UCSD-AML1 (cell line): ENCODE measurements at regions not wholly inside any gene's neighbourhood (a gene's known extent, or its start where the extent isn't known, plus 50 kb on each side); places are given as distances from the start of the nearest gene placed in this dataset.

Experiments
- DNase-seq: peaks from one replicate; lab custom pipeline; 2025; ENCODE audit not compliant: unreplicated experiment; lab: John Stamatoyannopoulos, UW

GRCh38 chr5:167571824-167572223 lies 719.6 kb upstream of the WWC1 start:
- DNase-seq: no peak

DNA sequence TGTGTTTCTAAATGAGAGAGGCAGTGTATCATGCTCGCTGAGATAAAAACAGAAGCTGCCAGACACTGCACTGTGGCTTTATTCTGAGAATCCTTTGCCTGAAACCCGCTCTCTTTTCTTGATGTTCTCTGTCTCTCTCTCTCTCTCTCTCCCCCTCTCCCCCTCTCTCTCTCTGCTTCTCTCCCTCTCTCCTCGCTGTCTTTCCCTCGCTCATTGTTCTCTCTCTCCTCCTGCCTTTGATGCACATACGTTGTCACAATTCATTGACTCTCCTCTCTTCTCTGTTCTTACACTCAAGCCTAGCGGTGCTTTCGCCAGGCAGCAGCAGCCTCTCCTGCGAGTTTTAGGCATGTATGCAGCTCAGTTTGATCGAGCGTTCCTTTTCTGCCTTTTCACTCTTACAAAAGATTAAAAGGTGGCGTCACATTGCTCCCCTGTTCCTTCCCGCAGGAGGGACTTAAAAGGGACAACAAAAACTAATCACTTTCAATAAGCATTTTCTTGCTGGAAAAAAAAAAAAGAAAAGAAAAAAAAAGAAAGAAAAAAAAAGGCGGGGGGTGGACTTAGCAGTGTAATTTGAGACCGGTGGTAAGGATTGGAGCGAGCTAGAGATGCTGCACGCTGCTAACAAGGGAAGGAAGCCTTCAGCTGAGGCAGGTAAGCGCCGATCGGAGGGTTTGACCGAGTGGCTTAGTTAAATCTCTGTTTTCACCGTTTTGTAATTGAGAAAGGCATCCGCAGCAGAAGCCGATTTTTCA lies 717.9 kb upstream of the WWC1 start:
- DNase-seq: no peak

GRCh38 chr5:167574464-167574863 lies 717.0 kb upstream of the WWC1 start:
- DNase-seq: no peak

GRCh38 chr5:167575330-167575729 lies 716.1 kb upstream of the WWC1 start:
- DNase-seq: no peak

DNA sequence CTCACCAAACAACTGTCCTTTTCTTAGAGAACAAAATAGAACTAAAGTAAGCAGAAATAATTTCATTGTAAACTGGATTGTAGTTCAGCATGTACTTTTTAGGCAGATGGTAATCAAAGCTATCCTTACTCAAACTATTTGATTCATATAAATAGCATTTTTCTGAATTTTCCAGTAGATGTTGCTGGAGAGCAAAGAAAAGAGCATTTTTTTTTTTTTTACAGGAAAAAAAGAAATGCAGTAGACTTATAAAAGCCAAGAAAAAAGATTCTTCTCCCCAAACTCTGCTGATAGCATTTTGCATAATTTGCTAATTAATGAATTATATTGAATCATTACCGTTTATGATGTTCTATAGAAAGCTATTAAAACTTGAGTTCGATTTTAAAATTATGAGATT lies 715.3 kb upstream of the WWC1 start:
- DNase-seq: no peak

DNA sequence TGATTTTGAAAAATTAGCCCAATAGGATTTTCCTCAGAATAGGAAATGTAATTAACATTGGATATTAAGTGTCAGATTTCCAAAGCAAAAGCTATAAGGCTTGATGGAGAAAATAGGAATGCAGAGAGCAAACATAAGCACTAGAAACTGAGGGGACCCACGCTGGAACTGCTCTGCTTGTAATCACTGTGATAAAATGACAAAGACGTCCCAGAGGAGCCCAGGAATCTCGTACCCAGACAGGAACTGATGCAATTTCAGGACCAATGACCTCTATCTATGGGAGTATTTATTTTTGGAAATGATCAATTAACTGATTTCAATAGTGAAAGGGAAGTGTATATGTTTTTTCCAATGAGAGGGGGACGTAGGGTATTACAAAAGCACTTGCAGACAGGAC lies 714.5 kb upstream of the WWC1 start:
- DNase-seq: no peak

DNA sequence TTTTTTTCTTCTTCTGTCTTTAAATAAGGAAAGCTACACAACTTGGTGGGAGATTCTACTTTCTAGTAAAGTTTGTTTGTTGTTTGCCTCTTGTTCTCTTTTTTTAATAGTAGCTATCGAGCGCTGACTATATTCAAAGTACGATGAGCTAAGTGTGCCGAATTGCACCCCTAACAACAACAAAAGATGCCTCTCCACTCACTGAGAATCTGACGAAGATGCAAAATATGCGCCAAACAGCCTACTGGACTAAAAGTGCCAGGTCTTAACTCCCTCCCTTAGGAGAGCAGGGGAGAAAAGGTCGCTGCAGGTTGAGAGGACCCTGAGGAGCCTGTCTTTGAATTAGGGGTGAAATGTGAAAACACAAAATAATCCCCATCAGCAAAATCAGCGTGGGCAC lies 713.8 kb upstream of the WWC1 start:
- no peak for DNase-seq

GRCh38 chr5:167578977-167579692 lies 712.3 kb upstream of the WWC1 start:
- DNase-seq: no peak

DNA sequence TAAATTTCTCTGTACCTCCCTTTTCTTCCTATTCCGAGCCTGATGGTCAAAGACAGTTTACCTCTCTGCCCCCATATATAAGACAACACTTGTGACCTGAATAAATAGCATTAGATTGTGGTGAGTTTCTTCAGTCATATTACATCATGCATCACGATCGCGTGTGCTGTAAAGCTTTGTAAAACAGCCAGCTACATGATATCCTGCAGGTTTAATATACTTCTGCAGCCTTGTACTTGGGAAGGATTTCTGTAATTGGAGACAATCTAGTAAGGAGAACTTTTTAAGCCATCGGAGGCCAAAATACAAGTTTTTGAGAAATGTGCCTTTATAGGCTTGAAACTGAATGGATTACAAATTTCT lies 711.8 kb upstream of the WWC1 start:
- DNase-seq: no peak

DNA sequence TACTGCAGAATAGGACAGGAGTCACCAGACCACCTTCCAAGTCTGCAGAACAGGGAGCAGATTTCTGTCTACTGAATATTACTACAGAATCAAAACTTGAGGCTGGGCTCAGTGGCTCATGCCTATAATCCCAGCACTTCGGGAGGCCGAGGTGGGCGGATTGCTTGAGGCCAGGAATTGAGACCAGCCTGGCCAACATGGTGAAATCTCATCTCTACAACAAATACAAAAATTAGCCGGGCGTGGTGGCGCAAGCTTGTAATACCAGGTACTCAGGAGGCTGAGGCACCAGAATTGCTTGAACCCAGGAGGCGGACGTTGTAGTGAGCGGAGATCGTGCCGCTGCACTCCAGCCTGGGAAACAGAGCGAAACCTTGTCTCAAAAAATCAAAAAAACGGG lies 710.8 kb upstream of the WWC1 start:
- DNase-seq: no peak

DNA sequence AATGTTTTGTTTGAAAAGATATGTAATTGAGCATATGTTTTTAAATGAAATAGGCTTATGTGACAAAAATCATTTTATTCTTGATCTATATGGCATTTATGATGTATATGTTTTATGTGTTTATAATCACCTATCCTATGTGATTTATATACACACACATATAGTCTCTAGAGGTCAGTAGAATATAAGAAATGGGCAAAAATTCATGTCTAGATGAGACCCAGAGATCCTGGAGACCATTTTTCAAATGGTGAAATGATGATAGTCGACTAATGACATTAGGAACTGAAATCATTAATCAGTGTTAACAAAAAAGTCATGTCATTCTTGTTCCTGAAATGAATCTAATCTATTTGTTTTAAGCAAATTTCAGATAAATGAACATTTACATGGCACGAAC lies 709.2 kb upstream of the WWC1 start:
- DNase-seq: no peak

GRCh38 chr5:167582886-167583285 lies 708.6 kb upstream of the WWC1 start:
- no peak for DNase-seq

- no peak for DNase-seq
Observed at GRCh38 chr5:167585184-167585583, 706.3 kb upstream of the WWC1 start.

GRCh38 chr5:167587772-167588437 lies 703.5 kb upstream of the WWC1 start:
- DNase-seq: no peak

DNA sequence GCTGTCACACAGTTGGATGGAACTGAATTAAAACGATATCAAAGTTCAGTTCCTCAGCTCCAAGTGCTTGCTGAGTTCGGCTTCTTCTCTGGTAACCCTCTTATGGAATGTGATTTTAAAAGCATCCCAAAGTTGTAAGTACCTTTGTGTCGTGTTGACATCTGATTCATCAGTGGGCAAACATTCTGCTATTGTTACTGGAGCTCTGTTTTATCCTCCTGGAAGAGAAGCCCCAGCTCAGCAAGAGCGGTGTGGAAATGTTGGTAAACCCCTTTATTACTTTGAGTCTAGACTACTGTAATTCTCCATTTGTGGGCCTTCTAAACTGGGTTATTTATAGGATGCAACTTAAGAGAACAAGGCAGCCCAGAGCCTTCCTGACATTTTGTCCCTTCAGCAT lies 699.3 kb upstream of the WWC1 start:
- no peak for DNase-seq

GRCh38 chr5:167593329-167594060 lies 698.0 kb upstream of the WWC1 start:
- no peak for DNase-seq

GRCh38 chr5:167594061-167594435 lies 697.4 kb upstream of the WWC1 start:
- no peak for DNase-seq

DNA sequence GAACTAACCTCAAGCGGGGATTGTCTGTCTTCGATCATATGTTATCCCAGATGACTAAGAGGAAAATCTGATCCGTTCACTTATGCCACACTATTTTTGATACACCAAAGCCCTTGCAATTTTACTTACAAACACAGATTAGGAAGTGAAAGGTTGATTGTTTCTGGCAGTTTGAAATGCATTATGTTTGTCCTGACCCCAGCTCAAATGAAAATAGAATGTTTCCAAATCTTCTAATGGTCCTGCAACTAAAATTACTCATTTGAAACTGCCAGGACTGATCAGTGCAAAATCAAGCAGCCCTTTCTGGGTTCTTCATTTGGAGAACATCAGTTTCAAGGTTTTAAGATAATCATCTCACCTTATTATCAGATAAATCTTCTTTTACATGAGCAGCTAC lies 696.7 kb upstream of the WWC1 start:
- no peak for DNase-seq

DNA sequence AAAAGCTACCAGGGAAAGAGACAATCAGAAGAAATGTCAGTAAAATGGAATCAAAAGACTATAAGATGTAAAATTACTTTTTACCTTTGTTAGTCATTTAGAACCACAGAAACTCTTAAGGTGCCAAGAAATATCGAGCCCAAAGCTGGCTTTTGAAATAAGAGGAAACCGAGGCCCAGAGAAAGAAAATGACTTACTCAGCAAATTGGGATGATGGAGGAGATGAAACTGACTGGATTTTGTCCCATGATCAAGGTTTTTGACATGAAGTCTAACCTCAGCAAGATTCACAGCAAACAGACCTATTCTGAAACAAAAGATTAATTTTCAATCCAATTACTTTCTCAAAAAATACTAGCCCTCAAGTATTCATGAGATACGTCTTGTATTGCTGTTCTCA lies 696.2 kb upstream of the WWC1 start:
- DNase-seq: no peak

- no peak for DNase-seq
Observed at GRCh38 chr5:167598166-167598565, 693.3 kb upstream of the WWC1 start.

DNA sequence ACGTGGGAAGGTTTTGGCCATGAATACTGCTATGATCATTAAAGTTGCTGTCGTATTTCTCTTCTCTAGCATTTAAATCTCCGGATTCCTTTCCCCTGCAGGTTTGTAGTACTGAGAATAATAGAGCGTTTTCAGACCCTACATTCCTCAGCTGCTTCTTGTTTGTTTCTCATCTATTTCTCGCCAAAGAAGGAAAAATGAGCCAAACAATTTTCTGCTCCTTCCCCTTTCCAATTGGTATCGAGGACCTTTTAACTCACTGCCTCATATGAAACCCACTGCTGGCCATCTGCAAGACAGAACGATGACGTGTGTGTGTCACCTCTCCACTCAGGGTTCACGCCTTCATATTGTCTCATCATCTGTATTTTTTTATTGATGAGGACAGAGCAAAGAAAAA lies 689.4 kb upstream of the WWC1 start:
- no peak for DNase-seq

- no peak for DNase-seq
Observed at GRCh38 chr5:167603135-167603534, 688.3 kb upstream of the WWC1 start.
